Fibroblast of villous mesenchyme (primary cell): ENCODE measurements at regions not wholly inside any gene's neighbourhood (a gene's known extent, or its start where the extent isn't known, plus 50 kb on each side); places are given as distances from the start of the nearest gene placed in this dataset.

Experiments
- DNase-seq: peaks from one replicate; pipeline ENCODE4 v3.0.0-alpha.2; 2010; ENCODE audit warnings: low read depth
- H3K4me3 ChIP-seq: 2 replicates; pipeline ENCODE4 v1.5.1; 2011; ENCODE audit warnings: low read depth, mild to moderate bottlenecking, low read length
- TF ChIP-seq, protein P1 (sequence below): IDR thresholded peaks from 2 replicates; pipeline ENCODE4 v1.5.1; 2012; ENCODE audit warnings: low read depth, mild to moderate bottlenecking, low read length; ENCODE audit not compliant: insufficient read depth

DNA sequence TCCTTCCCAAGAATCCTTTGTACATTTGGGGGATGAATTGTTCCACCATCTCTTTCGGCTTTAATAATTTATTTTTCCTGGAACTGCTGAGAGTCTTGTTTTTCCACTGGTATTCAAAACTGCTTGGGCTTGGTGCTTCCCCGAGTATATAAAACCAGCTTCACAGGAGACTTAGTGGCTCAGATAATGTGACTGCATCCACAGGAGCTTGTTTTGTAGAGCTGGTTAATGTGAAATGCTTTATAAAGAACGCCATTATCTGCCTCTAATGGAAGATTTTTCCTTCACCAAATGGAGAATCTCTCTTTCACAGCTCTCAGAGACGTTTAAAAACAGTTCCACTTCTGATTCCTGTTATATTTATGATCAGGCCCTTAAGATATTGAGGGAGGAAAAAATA is 935.5 kb downstream of the RAB28 start:
- TF ChIP-seq, protein P1, sequence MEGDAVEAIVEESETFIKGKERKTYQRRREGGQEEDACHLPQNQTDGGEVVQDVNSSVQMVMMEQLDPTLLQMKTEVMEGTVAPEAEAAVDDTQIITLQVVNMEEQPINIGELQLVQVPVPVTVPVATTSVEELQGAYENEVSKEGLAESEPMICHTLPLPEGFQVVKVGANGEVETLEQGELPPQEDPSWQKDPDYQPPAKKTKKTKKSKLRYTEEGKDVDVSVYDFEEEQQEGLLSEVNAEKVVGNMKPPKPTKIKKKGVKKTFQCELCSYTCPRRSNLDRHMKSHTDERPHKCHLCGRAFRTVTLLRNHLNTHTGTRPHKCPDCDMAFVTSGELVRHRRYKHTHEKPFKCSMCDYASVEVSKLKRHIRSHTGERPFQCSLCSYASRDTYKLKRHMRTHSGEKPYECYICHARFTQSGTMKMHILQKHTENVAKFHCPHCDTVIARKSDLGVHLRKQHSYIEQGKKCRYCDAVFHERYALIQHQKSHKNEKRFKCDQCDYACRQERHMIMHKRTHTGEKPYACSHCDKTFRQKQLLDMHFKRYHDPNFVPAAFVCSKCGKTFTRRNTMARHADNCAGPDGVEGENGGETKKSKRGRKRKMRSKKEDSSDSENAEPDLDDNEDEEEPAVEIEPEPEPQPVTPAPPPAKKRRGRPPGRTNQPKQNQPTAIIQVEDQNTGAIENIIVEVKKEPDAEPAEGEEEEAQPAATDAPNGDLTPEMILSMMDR = no peak
- no peak overlapping the region for H3K4me3 ChIP-seq
- no peak for DNase-seq

DNA sequence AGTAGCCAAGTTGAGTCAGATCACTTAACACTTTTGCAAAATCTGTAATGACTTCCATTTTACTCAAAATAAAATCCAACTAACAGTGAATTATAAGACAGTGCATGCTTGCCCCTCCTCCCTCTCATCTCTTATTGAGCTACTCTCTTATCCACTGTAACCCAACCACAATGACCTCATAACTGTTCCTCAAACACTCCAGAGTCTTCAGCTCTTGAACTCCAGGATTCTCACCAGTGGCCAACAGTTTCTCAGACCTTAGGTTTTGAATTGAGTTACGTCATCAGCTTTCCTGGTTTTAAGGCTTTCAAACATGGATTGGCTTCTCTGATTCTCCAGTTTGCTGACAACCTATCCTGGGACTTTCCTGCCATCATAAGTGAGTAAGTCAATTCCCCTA is 938.3 kb downstream of the RAB28 start:
- no peak for DNase-seq
- TF ChIP-seq, protein P1 = no peak
- H3K4me3 ChIP-seq = no peak overlapping the region

DNA sequence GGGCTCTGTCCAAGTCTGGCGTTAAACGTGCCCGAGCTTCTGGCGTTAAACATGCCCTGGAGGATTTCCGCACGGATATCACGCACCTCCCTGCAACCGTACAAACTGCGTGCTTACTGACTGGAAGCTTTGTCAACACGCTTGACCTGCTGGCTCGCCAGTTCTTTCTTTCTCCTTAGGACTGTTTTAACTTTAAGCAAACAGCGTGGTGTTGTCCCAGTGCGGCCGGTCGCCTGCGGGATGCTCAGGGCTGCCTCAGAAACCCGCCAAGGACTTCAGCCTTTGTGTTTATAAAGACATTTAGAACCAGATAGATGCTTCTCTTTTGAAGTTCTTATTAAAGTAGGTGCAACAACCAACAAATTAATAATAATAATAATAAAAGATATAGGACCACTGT is 946.0 kb downstream of the RAB28 start:
- no peak for DNase-seq
- no peak overlapping the region for H3K4me3 ChIP-seq
- TF ChIP-seq, protein P1 = no peak

DNA sequence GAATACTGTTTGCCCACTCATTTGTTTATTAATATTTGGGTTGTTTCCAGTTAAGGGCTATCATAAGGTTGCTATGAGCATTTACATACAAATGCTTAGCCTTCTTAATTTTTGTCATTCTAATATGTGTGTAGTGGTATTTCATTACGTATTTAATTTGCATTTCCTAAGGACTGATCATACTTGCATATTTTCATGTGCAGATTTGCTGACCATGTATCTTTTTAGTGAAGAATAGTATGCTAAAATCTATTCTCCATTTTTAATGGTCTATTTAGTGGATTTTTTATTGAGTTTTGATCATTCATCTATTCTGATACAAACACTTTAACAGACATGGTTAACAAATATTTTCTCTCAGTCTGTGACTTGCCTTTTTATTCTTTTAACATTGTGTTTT is 949.5 kb downstream of the RAB28 start:
- no peak overlapping the region for H3K4me3 ChIP-seq
- TF ChIP-seq, protein P1 = no peak
- DNase-seq = no peak

DNA sequence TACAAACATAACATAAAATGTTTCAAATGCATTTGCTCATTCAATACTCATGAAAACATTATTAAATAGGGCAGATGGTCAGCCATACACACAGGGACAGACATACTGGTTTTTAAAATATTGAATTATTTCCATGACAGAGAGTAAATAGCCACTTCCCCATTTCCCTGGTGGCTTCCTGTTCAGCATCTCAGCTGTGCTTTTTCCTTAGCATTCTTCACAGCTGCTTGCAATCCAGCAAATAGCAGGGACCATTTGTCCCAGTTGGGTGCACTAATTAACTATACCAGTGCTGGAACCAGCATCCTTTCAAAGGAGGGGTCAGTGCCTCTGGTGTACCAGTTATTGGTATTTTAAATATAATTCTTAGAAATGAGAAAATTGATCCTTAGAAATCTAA is 964.7 kb downstream of the RAB28 start:
- H3K4me3 ChIP-seq = no peak overlapping the region
- TF ChIP-seq, protein P1 = no peak
- DNase-seq = no peak

DNA sequence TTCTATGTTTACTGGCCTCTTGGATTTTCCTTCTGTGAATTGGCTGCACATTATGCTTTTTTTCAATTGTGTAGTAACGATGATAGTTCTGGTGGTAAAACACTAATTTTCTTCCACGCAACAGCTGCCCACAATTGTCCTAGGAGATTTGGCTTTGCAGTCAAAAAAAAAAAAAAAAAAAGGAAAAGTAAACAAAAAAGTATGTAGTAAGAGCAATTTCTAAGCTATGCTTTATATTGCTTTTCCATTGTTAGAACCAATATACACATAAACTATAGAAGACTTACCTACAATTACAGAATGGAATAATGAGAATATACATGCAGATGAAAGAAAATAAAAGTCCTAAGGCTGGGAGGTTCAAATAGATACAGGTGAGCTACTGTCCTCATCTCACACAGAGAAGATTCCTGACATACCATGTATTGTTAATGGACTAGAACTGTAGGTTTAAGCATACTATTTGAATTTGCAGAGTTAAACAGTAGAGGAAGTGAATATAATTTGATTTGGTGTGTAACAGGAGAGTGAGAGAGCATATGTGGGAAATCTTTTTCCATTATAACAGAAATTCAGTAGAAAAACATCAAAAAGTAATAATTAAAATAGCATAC is 976.2 kb downstream of the RAB28 start:
- TF ChIP-seq, protein P1 = no peak
- no peak overlapping the region for H3K4me3 ChIP-seq
- no peak for DNase-seq

DNA sequence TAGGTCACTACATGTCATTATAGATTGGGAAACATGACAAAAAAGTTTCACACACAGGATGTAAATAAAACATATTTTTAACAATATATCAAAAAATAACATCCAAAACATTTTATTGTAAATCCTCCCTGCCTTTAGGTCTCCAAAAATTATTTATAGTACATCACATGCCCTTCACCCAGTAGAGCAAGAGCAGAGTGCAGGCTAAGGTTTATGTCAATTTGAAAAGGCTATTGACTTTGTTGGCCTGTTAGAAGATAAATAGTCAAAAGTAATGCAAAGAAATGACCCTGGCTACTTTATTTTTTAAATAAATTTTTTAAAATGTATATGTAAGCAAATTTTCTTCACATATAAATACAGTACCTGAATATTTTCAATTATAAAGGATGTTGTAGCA is 983.7 kb downstream of the RAB28 start:
- TF ChIP-seq, protein P1 = no peak
- no peak overlapping the region for H3K4me3 ChIP-seq
- DNase-seq = no peak
